Upper lobe of right lung (tissue), 1 donor: ENCODE measurements at regions not wholly inside any gene's neighbourhood (a gene's known extent, or its start where the extent isn't known, plus 50 kb on each side); places are given as distances from the start of the nearest gene placed in this dataset.

ENCODE experiments used
- ATAC-seq: fragments of 200-7000 bp; cut with Tn5 transposase; one replicate; pipeline ENCODE4 v1.9.1; 2020; ENCODE audit warnings: mild to moderate bottlenecking, moderate library complexity
- DNase-seq: peaks from one replicate; pipeline ENCODE4 v3.0.0-alpha.2; 2020
- H3K27ac ChIP-seq: fragments of 200-600 bp; one replicate; pipeline ENCODE4 v1.8.0; 2022
- H3K27me3 ChIP-seq: fragments of 200-600 bp; one replicate; pipeline ENCODE4 v1.8.0; 2022; ENCODE audit warnings: mild to moderate bottlenecking
- H3K36me3 ChIP-seq: fragments of 200-600 bp; one replicate; pipeline ENCODE4 v1.8.0; 2022
- H3K4me1 ChIP-seq: fragments of 200-600 bp; one replicate; pipeline ENCODE4 v1.8.0; 2022
- H3K4me3 ChIP-seq: fragments of 200-600 bp; one replicate; pipeline ENCODE4 v1.8.0; 2022; ENCODE audit warnings: mild to moderate bottlenecking
- H3K9me3 ChIP-seq: fragments of 200-600 bp; one replicate; pipeline ENCODE4 v1.8.0; 2022
- intact Hi-C: fragments of 100-400 bp; cut with DNase I; formaldehyde crosslinking; loops from one replicate; pipeline ENCODE4 v1.11.0; 2022
- TF ChIP-seq, protein P1 (sequence below): fragments of 200-600 bp; IDR thresholded peaks from one replicate; pipeline ENCODE4 v1.8.0; 2022; ENCODE audit warnings: antibody characterized with exemption
- donor health status: DM: no; HTN: yes; CAD: no; lungs with severe emphysema.

DNA sequence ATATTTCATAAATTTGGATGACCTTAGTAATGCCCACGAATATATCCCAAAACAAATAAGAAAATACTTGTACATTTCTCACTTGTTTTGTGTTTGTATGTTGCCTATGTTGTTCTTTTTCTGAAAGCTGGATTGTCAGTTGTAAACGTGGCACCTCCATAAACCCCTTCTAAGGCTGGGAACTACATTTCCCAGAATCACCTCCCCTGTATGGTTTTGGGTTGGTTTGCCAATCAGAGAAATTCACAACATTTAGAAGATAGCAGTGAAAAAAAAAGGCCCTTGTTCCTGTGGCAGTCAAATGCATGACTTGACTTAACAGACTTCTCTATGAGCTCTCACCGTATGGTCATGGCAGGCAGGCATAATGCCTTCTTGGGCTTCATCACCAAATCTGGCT is 676.3 kb upstream of the STEAP1 start:
- ATAC-seq (no peak), DNase-seq (no peak)
- intact Hi-C loops: no loop called here
- H3K36me3 ChIP-seq: no peaks in the 10 kb centered on the region
- no peaks in the 10 kb centered on the region for H3K27me3 ChIP-seq
- H3K9me3 ChIP-seq: no peaks in the 10 kb centered on the region
- no peaks in the 10 kb centered on the region for H3K4me1 ChIP-seq
- no peak overlapping the region for H3K4me3 ChIP-seq
- no peak overlapping the region for H3K27ac ChIP-seq
- TF ChIP-seq, protein P1, sequence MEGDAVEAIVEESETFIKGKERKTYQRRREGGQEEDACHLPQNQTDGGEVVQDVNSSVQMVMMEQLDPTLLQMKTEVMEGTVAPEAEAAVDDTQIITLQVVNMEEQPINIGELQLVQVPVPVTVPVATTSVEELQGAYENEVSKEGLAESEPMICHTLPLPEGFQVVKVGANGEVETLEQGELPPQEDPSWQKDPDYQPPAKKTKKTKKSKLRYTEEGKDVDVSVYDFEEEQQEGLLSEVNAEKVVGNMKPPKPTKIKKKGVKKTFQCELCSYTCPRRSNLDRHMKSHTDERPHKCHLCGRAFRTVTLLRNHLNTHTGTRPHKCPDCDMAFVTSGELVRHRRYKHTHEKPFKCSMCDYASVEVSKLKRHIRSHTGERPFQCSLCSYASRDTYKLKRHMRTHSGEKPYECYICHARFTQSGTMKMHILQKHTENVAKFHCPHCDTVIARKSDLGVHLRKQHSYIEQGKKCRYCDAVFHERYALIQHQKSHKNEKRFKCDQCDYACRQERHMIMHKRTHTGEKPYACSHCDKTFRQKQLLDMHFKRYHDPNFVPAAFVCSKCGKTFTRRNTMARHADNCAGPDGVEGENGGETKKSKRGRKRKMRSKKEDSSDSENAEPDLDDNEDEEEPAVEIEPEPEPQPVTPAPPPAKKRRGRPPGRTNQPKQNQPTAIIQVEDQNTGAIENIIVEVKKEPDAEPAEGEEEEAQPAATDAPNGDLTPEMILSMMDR: no peak

DNA sequence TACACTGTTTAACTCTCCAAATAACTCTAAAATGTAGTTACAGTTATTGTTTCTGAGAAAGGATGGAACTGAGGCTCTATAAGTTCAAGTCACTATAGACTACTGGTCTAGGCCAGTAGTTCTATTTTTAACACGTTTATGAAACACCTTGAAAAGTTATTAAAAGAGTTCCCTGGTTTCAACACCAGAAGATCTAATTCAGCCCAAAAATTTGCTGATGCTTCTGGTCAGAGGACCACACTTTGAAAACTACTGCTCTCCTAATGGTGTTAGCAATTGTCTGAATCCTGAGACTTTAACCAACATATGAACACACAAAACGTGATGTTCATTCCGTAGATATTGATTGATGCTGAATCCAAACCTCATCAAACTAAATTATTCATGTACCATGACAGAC is 658.6 kb upstream of the STEAP1 start:
- H3K27ac ChIP-seq: no peak overlapping the region
- H3K27me3 ChIP-seq: no peaks in the 10 kb centered on the region
- H3K4me3 ChIP-seq: no peak overlapping the region
- H3K9me3 ChIP-seq: no peaks in the 10 kb centered on the region
- no peaks in the 10 kb centered on the region for H3K4me1 ChIP-seq
- TF ChIP-seq, protein P1: no peak
- ATAC-seq (no peak), DNase-seq (no peak)
- intact Hi-C loops: no loop called here
- H3K36me3 ChIP-seq: no peaks in the 10 kb centered on the region

DNA sequence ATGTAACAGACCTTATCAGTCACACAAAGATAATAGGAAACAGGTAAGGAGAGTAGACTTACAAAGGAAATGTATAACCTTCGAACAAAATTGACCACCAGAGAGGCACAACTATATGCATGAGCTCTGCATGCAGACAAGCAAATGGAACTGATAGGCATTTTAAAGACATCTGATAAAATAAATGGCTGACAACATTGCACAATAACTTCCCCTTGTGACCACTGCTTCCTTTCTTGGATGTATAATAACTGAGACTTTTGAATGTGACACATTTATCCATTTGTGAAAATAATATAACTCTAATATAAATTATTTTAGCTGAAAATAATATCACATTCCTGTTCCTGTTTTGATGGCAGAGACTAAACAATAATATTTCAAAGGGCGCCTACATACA is 654.2 kb upstream of the STEAP1 start:
- Histone ChIP-seq H3K36me3 (no peaks in the 10 kb centered on the region), H3K27ac (no peak overlapping the region), H3K9me3 (no peaks in the 10 kb centered on the region), H3K4me1 (no peaks in the 10 kb centered on the region), H3K4me3 (no peak overlapping the region), H3K27me3 (no peaks in the 10 kb centered on the region)
- intact Hi-C loops: no loop called here
- ATAC-seq: no peak
- TF ChIP-seq, protein P1: no peak
- no peak for DNase-seq

- DNase-seq (no peak), ATAC-seq (no peak)
- no peaks in the 10 kb centered on the region for H3K4me1 ChIP-seq
- H3K27ac ChIP-seq: no peak overlapping the region
- H3K27me3 ChIP-seq: no peaks in the 10 kb centered on the region
- no peaks in the 10 kb centered on the region for H3K9me3 ChIP-seq
- no peaks in the 10 kb centered on the region for H3K36me3 ChIP-seq
- intact Hi-C loops: no loop called here
- no peak overlapping the region for H3K4me3 ChIP-seq
- TF ChIP-seq, protein P1: no peak
Measured at GRCh38 chr7:89503281-89503680, 651.0 kb upstream of the STEAP1 start.

GRCh38 chr7:89507034-89507433 is 647.2 kb upstream of the STEAP1 start:
- Histone ChIP-seq H3K9me3 (no peaks in the 10 kb centered on the region), H3K27me3 (no peaks in the 10 kb centered on the region), H3K4me1 (no peaks in the 10 kb centered on the region), H3K4me3 (no peak overlapping the region), H3K36me3 (no peaks in the 10 kb centered on the region), H3K27ac (no peak overlapping the region)
- intact Hi-C loops: no loop called here
- TF ChIP-seq, protein P1: no peak
- DNase-seq (no peak), ATAC-seq (no peak)

DNA sequence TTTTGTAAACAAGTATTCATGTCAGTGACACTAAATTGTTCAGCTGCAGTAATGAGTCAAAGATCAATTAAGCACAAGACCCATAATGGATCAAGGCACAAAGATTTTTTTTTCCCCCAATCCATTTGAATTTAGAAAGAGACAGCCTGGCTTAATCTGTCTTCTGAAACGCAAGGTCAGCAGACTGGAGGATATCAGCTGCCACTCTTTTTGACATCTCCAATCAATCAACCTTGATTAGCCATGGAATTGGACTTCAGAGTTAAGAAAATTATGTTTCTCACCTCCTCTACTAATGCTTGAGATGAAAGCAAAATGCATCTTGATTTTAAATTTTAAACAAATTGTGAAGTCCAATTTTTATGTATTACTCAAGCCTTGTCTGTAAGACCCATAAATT is 642.4 kb upstream of the STEAP1 start:
- no peak for ATAC-seq
- Histone ChIP-seq H3K27ac (no peak overlapping the region), H3K9me3 (no peaks in the 10 kb centered on the region), H3K4me3 (no peak overlapping the region), H3K36me3 (no peaks in the 10 kb centered on the region), H3K27me3 (no peaks in the 10 kb centered on the region), H3K4me1 (no peaks in the 10 kb centered on the region)
- TF ChIP-seq, protein P1: no peak
- DNase-seq: no peak
- intact Hi-C loops: no loop called here
